GM21825 (cell line): ENCODE measurements at regions not wholly inside any gene's neighbourhood (a gene's known extent, or its start where the extent isn't known, plus 50 kb on each side); places are given as distances from the start of the nearest gene placed in this dataset.
A peak's percentile ranks its signal among the peaks of the same experiment; 100 is the strongest.

ENCODE experiments used
- ATAC-seq: cut with Tn5 transposase; IDR thresholded peaks from one replicate; pipeline ENCODE4 v1.9.1; 2021; ENCODE audit warnings: mild to moderate bottlenecking, moderate library complexity; ENCODE audit not compliant: unreplicated experiment

DNA sequence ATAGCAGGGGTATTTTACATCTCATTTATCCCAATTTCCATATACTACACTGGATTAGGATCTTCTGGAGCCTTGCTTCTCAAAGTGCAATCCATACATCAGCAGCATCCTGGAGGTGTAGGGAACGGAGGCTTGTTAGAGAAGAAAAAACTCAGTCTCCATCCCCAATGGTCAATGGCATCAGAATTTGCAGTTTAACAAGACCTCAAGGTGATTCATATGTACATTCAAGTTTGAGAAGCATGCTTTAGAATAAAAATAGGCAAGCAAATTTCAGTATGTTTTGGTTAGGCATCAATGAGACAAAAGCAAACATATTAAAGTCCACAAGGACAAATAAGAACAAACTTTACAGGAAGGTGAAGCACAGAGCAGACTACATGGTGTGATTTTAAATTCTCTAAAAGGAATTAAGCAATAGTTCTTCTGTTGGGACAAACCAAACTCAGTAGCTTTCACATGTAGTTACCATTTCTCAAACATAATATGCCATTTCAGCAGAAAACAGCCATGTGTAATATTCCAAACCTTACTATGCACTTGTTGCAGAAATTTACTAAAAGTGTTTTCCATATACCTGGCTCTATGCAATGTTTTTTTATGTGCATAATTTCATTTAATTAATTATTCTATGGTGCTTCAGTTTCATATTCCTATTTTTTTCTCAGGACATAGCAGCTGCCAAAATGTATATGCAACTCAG lies 360.3 kb upstream of the NECTIN3 start:
- ATAC-seq: no peak

DNA sequence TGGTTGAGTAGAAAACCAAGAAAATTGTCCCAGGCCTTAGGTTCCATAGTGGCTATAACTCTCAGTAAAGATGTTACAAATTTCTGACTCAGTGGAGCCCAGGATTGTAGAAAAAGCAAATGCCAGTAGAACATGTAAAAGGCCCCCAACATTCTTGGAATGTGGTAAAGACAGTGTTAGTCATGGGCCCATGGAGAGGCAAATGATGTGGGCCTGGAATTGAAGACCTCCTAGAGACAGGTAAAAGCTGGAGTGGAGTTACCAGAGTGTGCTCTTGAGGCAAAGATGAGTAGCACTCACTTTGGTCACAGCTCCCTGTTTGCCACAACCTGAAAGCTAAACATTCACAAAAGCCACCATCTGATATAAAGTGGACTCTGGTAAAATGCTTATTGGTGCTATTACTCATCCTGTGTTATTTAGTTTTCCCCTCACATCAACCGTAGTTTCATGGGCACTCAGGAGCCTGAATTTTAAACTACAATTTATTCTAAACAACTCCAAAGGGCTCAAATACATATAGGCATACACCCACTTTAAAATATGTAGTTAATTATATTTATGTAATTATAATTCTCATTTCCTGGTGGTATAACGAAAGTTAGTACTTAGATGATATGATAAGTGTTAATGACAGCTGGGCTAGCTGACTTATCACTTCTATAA lies 359.6 kb upstream of the NECTIN3 start:
- ATAC-seq: no peak

DNA sequence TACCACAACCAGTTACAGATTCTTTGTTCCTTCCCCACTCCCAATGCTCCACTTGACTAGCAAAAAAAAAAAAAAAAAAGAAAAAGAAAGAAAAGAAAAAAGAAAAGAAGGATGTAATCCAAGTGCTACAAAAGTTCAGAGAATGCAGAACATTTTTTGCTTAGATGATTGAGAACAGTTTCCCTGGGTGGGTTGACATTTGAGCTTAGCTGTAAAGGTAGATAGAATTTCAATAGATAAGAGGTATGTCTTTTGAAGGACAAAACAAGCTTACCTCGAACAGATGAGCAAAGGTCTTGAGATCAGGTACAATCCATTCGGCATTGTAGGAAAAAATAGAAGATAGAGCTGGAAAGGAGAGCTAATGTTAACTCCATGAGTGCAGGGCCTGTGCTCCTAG lies 344.6 kb upstream of the NECTIN3 start:
- no peak for ATAC-seq

DNA sequence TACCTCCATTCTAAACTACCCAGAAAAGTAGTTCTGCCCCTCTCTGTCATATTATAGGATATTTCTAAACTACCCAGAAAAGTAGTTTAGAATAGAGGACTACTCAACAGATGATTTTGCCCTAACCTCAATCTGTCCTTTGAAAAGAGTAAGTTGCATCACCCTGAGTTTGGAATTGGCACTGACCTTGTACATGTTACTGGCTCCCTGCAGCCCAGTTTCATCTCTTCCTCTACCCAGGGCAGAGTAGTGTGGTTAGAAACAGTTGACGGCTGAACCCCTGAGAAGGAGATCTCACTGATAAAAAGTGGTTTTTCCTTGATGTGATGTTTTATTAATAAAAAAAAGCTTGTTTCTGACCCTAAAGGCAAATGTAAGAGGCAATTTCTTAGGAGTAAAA lies 340.5 kb upstream of the NECTIN3 start:
- ATAC-seq: no peak

DNA sequence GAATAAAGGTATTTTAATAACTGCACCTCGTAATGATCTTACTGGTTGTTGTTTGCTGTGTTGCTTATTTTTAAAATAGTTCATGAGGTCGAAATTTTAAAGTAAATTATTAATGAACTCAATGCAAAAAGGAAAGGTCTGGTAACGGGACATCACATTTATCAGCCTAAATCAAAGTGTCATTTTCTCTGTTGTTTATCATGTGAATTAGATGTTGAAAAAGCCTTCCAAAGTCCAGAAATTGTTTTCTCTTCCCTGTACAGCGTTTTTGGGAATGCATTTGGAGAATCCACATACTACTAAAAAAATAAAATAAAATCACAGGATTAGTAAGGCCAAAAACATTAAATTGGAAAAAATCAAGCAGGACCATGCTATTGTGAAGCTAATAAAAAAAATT lies 339.2 kb upstream of the NECTIN3 start:
- no peak for ATAC-seq

DNA sequence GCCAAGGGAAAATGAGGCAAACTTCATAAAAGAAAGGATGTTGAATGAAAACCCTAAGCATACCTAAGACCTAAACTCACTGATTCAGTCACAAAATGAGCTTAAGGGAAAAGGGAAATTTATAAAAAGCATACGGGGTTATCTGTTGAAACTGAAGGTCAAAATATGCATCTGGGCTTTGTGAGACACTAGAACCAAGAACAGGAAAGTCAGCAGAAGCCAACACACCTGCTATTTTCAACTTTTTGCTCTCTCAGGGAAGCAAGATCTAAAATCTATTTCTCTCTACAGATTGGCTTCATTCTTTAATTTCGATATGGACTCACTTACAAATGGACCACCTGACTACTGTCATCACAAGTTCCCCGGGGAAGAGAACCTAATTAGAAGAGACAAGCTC lies 338.6 kb upstream of the NECTIN3 start:
- no peak for ATAC-seq

DNA sequence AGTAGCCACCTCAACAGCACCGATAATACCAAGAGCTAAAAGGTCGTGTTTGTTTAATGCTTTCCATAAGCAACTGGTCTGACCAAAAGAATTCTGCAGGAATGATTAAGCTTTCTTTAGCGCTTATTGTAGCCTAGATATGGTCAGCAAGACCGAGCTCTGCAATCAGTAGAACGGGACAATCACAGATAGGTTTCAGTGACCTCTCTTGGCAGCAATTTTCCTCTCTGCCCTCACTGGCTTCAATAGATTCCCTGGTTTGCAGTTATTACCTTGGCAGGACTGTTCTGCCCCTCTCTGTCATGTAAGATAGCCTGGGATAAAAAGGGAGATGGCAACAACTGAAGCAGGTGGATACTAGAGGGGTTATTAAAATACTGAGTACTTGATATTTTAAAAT lies 337.1 kb upstream of the NECTIN3 start:
- no peak for ATAC-seq

DNA sequence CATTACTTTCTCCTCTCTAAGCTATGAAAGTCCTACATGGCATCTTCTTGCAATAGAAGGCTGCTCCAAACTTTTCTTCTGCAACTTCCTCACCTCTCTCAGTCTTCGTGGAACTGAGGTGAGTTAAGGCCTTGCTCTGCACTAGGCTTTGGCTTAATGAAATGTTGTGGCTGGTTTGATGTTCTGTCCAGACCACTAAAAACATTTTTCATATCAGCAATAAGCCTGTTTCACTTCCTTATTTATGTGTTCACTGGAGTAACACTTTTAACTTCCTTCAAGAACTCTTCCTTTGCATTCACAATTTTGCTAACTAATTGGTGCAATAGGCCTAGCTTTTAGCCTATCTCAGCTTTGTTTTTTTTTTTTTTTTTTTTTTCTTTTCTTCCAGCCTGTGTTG lies 335.3 kb upstream of the NECTIN3 start:
- ATAC-seq: peak; percentile 76

DNA sequence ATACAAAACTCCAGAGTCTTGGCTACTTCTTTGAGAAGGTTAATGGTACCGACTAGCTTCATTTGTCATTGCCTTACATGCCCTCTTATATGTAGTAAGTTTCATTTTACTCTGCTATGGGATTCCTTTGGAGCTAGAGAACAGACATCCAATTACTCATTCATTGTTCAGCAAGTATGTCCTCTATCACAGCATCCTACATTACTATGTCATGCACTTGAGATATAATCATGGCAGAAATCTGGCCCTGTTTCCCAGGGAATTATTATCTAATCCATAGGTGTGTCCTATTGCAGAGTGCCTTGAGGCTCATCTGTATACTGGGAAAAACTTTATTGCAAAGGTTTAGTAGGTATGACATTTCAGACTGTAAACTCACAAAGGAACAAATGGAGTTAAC lies 333.1 kb upstream of the NECTIN3 start:
- no peak for ATAC-seq

DNA sequence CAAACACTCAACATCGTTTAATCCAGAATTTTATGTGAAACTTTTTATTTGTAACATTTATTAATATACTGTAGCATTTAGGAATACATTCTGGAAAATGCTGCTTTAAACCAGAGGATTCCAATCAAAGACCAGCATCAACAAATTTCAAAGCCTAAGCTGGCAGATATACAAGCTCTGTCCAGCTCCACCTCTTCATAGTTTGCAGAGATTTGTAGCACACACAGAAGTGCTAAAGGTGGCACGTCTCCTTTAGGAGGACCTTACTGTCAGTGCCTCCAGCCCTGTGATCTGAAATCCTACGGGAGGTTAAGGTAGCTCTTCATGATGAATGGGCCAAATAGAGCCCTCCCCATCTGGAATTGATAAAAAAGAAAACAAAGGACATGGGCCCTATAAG lies 329.7 kb upstream of the NECTIN3 start:
- no peak for ATAC-seq

DNA sequence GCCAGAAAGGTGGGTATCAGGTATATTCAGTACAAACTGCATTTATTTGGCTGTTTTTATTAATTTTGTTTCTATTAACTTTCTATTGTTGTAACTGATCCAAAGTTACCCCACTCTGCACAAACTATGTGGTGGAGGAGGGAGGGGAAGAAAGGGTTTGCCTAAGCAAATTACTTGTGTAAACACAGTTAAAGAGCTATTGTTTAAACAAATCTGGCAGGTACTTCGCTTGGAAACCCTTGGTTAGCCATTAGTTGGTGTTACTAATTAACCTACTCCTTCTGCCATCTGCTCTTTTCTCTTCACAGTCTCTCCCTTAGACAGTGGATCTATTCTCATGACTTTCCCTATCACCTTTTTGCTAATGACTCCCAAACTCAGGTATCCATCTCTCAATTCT lies 328.4 kb upstream of the NECTIN3 start:
- ATAC-seq: peak; percentile 81

DNA sequence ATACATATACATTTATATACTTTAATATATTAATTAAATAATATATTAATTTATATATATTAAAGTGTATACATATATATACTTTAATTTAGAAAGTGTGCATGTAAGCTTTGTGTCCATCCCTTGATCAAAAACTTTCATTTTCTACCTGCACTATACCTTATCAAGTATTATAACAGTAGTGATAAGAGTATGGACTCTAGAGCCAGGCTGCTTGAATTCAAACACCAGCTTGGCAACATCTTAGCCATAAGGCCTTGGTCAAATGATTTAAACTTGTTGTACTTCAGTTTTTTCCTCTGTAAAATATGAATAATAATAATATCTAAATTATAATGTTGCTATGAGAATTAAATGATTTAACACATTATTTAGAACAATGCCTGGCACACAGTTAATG lies 327.6 kb upstream of the NECTIN3 start:
- no peak for ATAC-seq

DNA sequence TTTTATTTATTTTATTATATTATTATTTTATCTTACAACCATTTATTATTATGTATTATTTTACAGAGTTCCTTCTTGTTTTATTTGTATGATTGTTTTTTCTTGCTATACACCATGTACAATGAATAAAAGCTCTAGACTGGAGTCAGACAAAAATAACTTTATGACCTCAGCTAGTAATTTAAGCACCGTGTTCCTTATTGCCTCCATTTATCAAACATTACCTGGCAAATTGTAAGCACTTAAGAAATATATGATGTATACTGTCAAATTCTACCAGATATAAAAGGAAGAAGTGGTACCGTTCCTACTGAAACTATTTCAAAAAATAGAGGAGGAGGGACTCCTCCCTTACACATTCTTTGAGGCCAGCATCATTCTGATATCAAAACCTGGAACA lies 326.9 kb upstream of the NECTIN3 start:
- ATAC-seq: no peak

DNA sequence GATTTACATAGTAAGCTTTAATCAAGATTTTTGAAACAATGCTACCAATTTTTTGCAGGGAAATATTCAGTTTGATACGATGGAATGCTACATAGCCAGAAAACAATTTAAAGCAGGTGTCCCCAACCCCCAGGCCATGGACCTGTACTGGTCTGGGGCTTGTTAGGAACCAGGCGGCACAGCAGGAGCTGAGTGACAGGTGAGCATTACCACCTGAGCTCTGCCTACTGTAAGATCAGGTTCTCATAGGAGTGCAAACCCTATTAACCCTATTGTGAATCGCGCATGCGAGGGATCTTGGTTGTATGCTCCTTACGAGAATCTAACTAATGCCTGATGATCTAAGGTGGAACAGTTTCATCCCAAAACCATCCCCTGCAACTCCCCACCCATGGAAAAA lies 322.6 kb upstream of the NECTIN3 start:
- ATAC-seq: no peak

DNA sequence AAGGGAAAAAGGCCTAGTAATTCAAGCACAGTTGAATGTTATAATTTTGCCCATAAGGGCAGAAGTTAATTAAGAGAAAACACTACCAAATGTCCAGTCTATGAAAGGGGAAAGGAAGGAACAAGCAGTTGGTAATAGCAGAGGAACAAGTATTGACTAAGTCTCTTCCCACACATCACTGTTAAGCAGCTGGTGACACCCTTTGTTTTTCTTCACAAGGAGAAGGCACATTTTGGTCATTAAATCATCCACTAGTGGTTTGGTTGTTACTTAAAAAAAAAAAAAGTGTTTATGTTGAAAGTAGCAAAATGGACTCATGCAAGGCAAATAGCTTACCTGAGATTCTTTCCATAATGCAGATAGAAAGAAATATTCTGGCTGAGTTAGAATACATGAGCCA lies 321.4 kb upstream of the NECTIN3 start:
- ATAC-seq: no peak

DNA sequence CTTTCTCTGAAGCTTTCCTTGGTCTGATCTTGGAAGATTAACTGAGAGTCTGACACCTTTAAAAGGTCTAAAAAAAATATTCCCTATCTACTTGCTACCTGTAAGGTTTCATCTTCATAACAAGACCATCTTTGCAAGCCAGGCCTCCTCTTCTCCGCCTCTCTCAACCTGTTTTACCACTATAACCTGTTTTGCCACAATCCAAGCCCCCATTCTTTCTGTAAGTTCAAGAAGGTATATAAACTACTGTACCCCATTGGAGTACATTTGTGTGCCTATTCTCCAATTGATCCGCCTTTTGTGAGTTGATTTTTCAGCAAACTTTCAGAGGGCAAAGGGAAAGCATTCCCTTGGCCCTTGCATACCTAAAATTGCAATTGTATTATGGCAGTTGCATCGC lies 319.3 kb upstream of the NECTIN3 start:
- no peak for ATAC-seq

DNA sequence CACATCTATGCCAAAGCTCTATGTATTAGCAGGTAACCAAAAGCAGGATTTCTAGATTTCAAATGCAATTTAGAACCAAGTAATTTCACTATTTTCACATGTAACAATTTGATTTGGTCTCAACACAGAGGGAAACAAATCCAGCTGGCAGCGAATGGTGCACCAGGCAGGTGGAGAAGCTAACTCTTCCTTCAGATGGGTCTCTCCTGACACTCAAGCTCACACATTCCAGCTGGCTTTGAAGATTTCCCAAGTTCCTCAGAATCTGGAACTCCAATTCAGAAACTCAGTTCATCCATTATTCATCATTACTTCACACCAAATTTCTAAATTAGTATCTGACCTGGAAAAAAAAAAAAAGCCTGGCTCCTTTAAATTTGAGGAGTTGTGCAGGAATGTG lies 318.1 kb upstream of the NECTIN3 start:
- no peak for ATAC-seq

DNA sequence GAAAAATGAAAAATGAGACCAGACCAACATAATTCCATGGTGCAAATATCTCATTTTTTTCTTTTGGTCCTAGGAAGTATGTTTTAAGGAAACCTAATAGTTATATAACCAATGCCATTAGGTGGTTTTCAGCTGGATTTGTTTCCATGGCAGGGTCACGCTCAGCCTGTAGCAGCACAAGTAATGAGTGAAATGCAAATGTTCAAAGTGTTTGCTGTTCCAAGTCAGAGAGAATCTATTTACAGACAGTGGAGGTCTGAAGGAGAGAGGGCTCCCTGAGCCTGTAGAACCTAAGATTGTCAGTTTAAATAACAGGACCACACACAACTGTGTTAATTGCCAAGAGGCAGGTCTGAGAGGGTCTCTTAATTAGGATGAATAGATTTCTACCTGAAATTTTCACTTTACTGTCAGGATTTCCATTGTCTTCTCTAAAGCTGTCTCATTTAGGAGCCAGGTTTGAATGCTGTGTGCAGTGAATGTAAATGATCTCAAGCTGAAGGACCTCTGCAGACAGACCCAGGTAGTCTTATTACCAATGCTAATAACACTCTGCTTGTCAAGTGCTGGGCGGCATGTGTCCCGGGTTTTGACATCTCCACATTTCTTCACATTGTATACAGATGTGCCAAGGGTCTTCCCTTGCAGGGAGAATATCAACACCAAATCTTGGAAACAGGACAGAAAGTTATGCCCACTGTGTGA lies 317.3 kb upstream of the NECTIN3 start:
- ATAC-seq: no peak

DNA sequence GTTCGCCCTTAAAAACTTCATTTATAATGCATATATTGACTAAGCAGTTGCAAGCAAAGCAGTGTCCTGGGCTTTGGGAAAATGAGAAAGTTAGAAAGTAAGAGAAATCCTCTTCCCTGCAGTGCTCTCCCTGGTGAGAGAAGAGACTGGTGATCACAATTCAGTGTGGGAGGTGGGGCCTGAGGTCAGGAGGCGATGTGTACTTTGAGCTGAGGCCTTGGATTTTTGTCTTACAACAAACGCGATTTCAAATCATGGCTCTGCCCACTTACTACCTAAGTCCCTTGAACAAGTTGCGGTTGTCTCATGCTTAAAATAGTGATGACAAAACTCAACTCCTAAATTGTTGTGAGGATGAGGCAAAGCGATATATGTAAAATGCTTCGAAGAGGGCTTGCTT lies 316.3 kb upstream of the NECTIN3 start:
- ATAC-seq: no peak

DNA sequence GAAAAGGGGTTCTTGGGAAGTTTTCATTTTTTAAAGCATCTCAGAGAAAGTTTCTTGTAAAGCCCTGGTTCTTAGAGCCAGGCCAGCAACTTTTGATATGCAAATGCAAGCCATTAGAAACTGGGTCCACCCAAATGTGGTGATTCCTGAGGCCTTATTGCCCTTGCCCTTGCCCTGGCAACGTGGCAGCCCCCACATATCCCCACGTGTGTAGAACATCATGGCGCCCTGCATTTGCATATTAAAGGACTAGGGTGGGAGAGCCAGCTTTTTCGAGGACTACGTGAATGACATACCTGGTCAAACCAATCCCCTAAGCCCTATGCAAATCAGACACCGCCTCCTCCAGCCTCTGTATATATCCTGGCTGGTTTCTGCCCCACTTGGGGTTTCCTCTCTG lies 314.9 kb upstream of the NECTIN3 start:
- ATAC-seq: no peak

DNA sequence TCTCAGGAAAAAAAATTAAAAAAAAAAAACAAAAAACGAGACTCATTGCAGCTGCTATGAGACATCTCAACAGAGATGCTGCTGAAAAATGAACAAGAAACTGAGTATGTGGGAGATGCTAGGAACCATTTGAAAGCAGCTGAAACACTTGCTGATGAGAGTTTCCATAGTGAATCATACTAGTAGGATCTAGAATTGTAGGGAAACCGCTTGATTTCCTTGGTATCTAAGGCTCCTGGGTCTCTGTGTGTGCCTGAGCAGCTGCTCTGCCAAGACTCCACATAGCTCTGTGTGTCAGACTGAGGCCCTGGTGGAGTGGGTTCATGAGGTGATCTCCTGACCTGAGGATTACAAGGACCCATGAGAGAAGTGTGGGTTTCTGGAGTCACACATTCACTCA lies 313.4 kb upstream of the NECTIN3 start:
- no peak for ATAC-seq

DNA sequence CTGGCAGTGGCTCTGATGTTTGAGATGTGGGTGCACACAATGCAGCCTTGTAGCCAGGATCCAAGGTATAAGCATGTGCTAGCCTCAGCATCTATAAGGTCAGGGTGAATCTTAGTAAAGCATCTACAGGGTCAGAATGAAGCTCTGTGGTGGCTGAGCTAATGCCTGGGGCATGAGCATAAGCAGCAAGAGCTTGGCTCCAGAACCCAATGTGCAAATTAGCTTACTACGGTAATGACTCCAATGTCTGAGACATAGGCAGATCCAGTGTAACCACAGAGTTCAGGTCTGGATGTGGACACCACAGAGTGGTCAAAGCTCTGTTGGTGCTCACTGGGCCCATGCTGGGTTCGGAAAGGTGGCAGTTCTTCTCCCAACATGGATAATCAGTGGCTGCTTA lies 304.5 kb upstream of the NECTIN3 start:
- ATAC-seq: no peak
